Panc1 (cell line): ENCODE measurements at regions not wholly inside any gene's neighbourhood (a gene's known extent, or its start where the extent isn't known, plus 50 kb on each side); places are given as distances from the start of the nearest gene placed in this dataset.

Experiments
- ATAC-seq: fragments of 200-7000 bp; cut with Tn5 transposase; 2 replicates; pipeline ENCODE4 v1.9.1; 2020; ENCODE audit warnings: mild to moderate bottlenecking, moderate library complexity
- BruUV-seq: library from RNA; stranded (reverse); fragments of 400-500 nt; replicated peaks from 2 replicates; lab custom pipeline; 2021; lab: Mats Ljungman, UMichigan
- CTCF ChIA-PET: fragments of 300-600 bp; sonication (Branson Sonifier 250); formaldehyde crosslinking; loops from one replicate; lab custom pipeline; 2022; ENCODE audit warnings: antibody characterized with exemption; lab: Charles Lee
- POLR2A ChIA-PET: fragments of 300-600 bp; sonication (Branson Sonifier 250); formaldehyde crosslinking; loops from one replicate; lab custom pipeline; 2022; ENCODE audit warnings: antibody characterized with exemption; lab: Charles Lee
- DNase-seq: peaks from one replicate; pipeline ENCODE4 v3.0.0-alpha.2; 2010; ENCODE audit warnings: low read depth, low spot score
- H3K27ac ChIP-seq: 2 replicates; pipeline ENCODE4 v1.5.1; 2011; ENCODE audit warnings: mild to moderate bottlenecking, low read length, inconsistent platforms
- H3K27me3 ChIP-seq: fragments of 200-500 bp; sonication (Bioruptor generic); 2 replicates; pipeline ENCODE4 v1.6.0; 2014; ENCODE audit warnings: low read length, inconsistent platforms; ENCODE audit not compliant: control insufficient read depth, insufficient read depth
- H3K36me3 ChIP-seq: fragments of 200-500 bp; sonication (Bioruptor generic); 2 replicates; pipeline ENCODE4 v1.5.1; 2014; ENCODE audit warnings: inconsistent platforms, mild to moderate bottlenecking, low read length, moderate library complexity; ENCODE audit not compliant: control insufficient read depth, insufficient read depth
- H3K4me1 ChIP-seq: 2 replicates; pipeline ENCODE4 v1.5.1; 2011; ENCODE audit warnings: inconsistent platforms, mild to moderate bottlenecking, low read length, moderate library complexity; ENCODE audit not compliant: control insufficient read depth, insufficient read depth
- H3K4me3 ChIP-seq, 2 experiments: 2 replicates each; pipeline ENCODE4 v1.5.1; 2011 to 2012; ENCODE audit warnings: low read depth in 2 of 2, low read length in 2 of 2, mild to moderate bottlenecking in 2 of 2, inconsistent platforms in 1 of 2, moderate library complexity in 1 of 2
- H3K9me3 ChIP-seq: fragments of 200-500 bp; sonication (Bioruptor generic); 2 replicates; pipeline ENCODE4 v1.5.1; 2014; ENCODE audit warnings: low read depth, mild to moderate bottlenecking, inconsistent platforms, low read length, moderate library complexity; ENCODE audit not compliant: control insufficient read depth, insufficient read depth
- CTCF ChIP-seq: fragments of 450-650 bp; IDR thresholded peaks from 2 replicates; pipeline ENCODE4 v1.5.1; 2017; ENCODE audit warnings: mild to moderate bottlenecking
- POLR2AphosphoS5 ChIP-seq: IDR thresholded peaks from 2 replicates; pipeline ENCODE4 v1.6.1; 2012; ENCODE audit warnings: mild to moderate bottlenecking, low read depth, low read length, moderate library complexity
- REST ChIP-seq, 2 experiments: IDR thresholded peaks; 2 replicates each; pipeline ENCODE4 v1.6.1; 2011 to 2012; ENCODE audit warnings: low read depth in 2 of 2, control low read depth in 1 of 2, low read length in 1 of 2, mild to moderate bottlenecking in 1 of 2, moderate library complexity in 1 of 2; ENCODE audit not compliant: insufficient read depth in 1 of 2
- SIN3A ChIP-seq: IDR thresholded peaks from 2 replicates; pipeline ENCODE4 v1.6.1; 2012; ENCODE audit warnings: low read depth, mild to moderate bottlenecking, low read length, moderate library complexity, borderline replicate concordance; ENCODE audit not compliant: insufficient read depth
- TCF7L2 ChIP-seq: IDR thresholded peaks from 2 replicates; pipeline ENCODE4 v1.6.1; 2011; ENCODE audit warnings: mild to moderate bottlenecking, low read depth, low read length, inconsistent platforms
- in situ Hi-C: cut with HindIII; loops from 2 replicates; pipeline ENCODE4 v1.10.0; 2016; ENCODE audit warnings: low sequenced_read_pairs, low pct_unique_long_range_greater_than_20kb
- intact Hi-C: fragments of 100-400 bp; cut with micrococcal nuclease; formaldehyde crosslinking; loops from one replicate; pipeline ENCODE4 v1.10.0; 2022; ENCODE audit not compliant: unreplicated experiment

- Histone ChIP-seq H3K27me3 (no peaks in the 10 kb centered on the region), H3K36me3 (no peaks in the 10 kb centered on the region), H3K27ac (no peak overlapping the region), H3K9me3 (no peaks in the 10 kb centered on the region), H3K4me3 (no peak overlapping the region), H3K4me1 (no peaks in the 10 kb centered on the region)
- intact Hi-C loops (no loop called here), in situ Hi-C loops (no loop called here)
- ATAC-seq (no peak), DNase-seq (no peak)
- CTCF ChIA-PET, result no interaction called here
- no peak for TF ChIP-seq CTCF
- no peak for TF ChIP-seq SIN3A
- TF ChIP-seq TCF7L2, result no peak
- TF ChIP-seq REST (IDR thresholded peaks at IDR 0.05; ENCODE audit: insufficient read depth in 1 of 2, low read depth in 2 of 2, low read length in 1 of 2), result no peak
- TF ChIP-seq POLR2AphosphoS5, result no peak
- BruUV-seq, result no TSS peak
- POLR2A ChIA-PET, result no interaction called here
Observed at GRCh38 chr5:33067291-33067690, 356.2 kb downstream of the NPR3 start.

GRCh38 chr5:33068786-33069185 is 357.7 kb downstream of the NPR3 start:
- H3K9me3 ChIP-seq, result no peaks in the 10 kb centered on the region
- H3K36me3 ChIP-seq, result no peaks in the 10 kb centered on the region
- H3K27ac ChIP-seq, result no peak overlapping the region
- H3K4me1 ChIP-seq, result no peaks in the 10 kb centered on the region
- TF ChIP-seq CTCF (no peak), TCF7L2 (no peak), POLR2AphosphoS5 (no peak), SIN3A (no peak), REST (IDR thresholded peaks at IDR 0.05; ENCODE audit: insufficient read depth in 1 of 2, low read depth in 2 of 2, low read length in 1 of 2) (no peak)
- BruUV-seq, result no TSS peak
- ChIA-PET POLR2A (no interaction called here), CTCF (no interaction called here)
- H3K4me3 ChIP-seq, result no peak overlapping the region
- no peak for DNase-seq
- intact Hi-C loops, result no loop called here
- in situ Hi-C loops, result no loop called here
- ATAC-seq, result no peak
- no peaks in the 10 kb centered on the region for H3K27me3 ChIP-seq
